Iris pigment epithelial cell (primary cell): ENCODE measurements at regions not wholly inside any gene's neighbourhood (a gene's known extent, or its start where the extent isn't known, plus 50 kb on each side); places are given as distances from the start of the nearest gene placed in this dataset.
"Not testable (repeated sequence)": the region's sequence is repeated elsewhere in the genome, so short reads cannot be mapped to it uniquely, and the experiment has no call there.

Experiments
- DNase-seq: peaks from one replicate; pipeline ENCODE4 v3.0.0-alpha.2; 2011; ENCODE audit warnings: low read depth

- no peak for DNase-seq
These were observed 528.1 kb upstream of the DPP6 start for GRCh38 chr7:153524070-153524601.

- DNase-seq = no peak
These were observed 523.1 kb upstream of the DPP6 start for GRCh38 chr7:153529100-153529499.

DNA sequence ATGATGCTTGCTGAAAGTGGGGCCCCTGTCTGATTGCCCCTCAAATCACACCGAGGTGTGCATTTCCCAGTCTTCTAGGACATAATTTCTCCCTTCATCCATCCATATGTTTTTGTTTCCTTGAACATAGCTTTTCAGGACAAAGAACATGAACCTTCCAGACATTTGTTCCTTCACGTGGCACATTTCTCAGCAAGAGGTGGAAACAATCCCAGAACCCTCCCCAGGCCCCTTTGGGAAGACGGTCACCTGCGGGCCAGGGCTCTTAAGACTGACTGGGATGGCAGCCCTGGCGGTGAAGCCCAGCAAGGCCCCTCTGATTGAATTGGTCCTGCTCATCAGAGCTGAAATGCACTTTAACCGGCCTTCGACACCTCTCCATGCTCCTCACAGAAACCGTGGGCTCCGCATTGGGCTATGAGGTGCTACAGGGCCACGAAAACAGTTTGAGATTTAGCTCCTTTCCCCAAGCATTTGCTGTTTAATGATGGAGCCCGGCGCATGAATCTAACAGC lies 522.5 kb upstream of the DPP6 start:
- DNase-seq = no peak

- DNase-seq = no peak
These were observed 521.8 kb upstream of the DPP6 start for GRCh38 chr7:153530441-153530840.

GRCh38 chr7:153532326-153532725 lies 519.9 kb upstream of the DPP6 start:
- DNase-seq = no peak

DNA sequence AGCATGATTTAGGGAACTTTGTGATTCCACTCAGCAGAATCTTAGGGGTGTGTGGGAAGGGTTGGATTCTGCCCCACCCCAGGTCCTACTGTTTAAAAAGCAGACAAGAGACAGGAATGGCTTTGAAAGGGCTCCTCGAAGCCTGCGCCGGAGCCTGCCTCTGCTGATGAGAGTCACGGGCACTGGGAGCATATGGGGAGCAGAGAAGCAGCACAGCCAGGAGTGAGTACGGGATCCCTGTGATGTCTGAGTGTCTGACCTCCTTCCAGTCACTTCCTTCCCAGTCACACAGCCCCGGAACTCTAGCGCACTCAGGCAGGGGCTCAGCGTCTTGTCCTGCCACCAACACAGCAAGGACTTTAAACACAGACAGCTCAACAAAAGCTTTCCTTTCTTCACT lies 514.9 kb upstream of the DPP6 start:
- no peak for DNase-seq

DNA sequence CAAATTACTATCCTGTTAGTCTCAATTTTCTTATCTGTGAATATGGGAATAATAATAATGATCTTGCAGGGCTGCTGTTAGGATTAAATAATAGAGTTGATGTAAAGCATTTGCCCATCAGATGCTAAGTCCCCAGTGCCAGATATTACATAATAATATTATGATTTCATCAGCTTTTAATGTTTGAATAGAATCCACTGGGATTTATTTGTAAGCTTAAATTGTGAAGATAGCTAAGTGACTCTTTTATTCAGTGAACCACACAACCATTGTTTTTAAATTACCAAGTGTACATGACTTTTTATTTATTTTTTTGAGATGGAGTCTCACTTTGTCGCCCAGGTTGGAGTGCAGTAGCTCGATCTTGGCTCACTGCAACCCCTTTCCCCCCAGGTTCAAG lies 510.3 kb upstream of the DPP6 start:
- no peak for DNase-seq

DNA sequence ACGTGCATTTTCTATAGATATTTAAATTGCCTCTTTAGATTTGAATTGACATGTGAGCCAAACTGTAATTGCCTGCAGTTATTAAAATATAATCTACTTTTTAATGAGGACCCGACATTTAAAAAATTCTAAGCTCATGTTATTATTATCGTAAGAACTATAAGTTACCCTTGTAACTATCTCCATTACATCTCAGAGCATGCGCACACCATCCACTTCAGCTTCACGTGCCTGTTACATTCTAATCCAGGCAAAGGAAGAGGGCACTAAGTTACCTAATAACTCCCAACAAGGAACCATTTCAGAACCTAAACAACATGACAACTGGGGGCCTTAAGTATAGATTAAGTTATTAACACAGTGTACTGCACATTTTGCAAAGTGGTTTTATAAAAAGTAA lies 509.0 kb upstream of the DPP6 start:
- DNase-seq = no peak

GRCh38 chr7:153550173-153550572 lies 502.0 kb upstream of the DPP6 start:
- no peak for DNase-seq

GRCh38 chr7:153564391-153564790 lies 487.8 kb upstream of the DPP6 start:
- DNase-seq = no peak

- DNase-seq = no peak
These were observed 485.9 kb upstream of the DPP6 start for GRCh38 chr7:153566324-153566723.

- peak; percentile 3 for DNase-seq
These were observed 484.8 kb upstream of the DPP6 start for GRCh38 chr7:153567426-153567825.

- DNase-seq = not testable (repeated sequence)
These were observed 482.7 kb upstream of the DPP6 start for GRCh38 chr7:153569520-153569919.

GRCh38 chr7:153576096-153576495 lies 476.1 kb upstream of the DPP6 start:
- DNase-seq = no peak

- no peak for DNase-seq
These were observed 470.8 kb upstream of the DPP6 start for GRCh38 chr7:153581419-153581818.

GRCh38 chr7:153584132-153584531 lies 468.1 kb upstream of the DPP6 start:
- DNase-seq = no peak

- no peak for DNase-seq
These were observed 463.6 kb upstream of the DPP6 start for GRCh38 chr7:153588586-153588985.

GRCh38 chr7:153590136-153590535 lies 462.1 kb upstream of the DPP6 start:
- no peak for DNase-seq

DNA sequence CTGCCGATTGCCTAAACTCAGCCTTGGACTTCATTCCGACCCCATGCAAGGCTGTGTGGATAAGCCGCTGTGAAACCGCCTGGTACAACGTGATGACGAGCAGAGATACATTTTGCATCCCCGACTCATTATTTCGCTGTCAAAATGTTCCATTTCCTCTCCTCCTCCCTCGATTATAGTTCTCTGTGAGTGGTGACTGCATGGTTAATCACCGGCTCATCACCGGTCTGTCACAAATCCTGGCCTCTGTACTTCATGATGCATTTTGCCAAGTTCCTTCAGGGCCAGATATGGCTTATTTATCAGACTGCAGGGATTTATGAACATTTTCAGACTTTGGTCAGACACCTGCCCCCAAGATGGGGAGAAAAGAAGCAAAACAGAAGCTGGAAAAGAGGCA lies 461.6 kb upstream of the DPP6 start:
- no peak for DNase-seq

GRCh38 chr7:153607354-153607753 lies 444.8 kb upstream of the DPP6 start:
- DNase-seq = no peak

DNA sequence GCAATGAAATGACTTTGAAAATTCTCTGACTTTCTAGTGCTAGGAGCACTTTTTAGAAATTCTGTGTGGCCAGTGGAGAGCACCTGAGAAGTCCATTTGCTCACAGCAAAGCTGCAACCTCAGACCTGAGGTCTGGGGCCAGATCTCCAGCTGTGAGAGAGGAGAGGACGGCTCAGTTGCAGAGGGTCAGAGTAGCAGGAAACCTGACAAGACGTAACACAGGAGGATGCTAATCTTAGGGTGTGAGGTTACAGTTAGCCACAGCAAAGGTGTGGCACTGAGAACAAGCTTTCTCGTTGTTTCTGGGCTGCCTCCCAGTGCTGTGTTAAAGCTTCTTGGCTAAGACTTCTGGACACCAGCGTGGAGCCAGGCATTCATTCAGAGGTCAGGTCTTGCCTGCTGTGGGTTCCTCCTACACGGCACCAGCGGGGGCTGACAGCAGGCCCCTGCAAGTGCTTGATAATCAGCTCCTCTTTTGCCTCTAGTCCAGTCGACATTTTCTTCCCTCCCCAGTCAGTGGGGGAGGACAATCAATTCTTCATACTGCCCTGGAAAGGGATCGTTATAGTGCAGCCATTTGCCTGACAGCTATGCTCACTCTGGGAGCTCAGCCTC lies 435.4 kb upstream of the DPP6 start:
- no peak for DNase-seq

DNA sequence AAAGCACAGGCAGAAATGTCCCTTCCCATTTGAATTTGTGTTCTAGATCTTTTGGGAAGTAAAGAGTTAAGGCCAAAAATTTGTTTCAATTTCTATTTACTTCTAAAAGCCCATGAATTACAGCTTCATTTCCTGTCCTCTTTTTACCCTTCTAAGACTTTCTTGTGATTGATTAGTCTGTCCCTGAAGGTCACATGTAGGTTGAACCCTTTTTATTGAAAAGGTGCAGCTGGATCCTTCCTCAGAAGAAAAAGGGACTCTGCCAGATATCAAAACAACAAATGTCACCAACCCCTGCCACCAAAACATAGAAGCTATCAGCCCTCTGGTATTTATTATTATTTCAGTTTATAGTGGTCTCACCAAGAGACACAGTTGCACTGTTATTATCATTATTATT lies 424.9 kb upstream of the DPP6 start:
- DNase-seq = no peak

- DNase-seq = no peak
These were observed 423.8 kb upstream of the DPP6 start for GRCh38 chr7:153628406-153628805.

DNA sequence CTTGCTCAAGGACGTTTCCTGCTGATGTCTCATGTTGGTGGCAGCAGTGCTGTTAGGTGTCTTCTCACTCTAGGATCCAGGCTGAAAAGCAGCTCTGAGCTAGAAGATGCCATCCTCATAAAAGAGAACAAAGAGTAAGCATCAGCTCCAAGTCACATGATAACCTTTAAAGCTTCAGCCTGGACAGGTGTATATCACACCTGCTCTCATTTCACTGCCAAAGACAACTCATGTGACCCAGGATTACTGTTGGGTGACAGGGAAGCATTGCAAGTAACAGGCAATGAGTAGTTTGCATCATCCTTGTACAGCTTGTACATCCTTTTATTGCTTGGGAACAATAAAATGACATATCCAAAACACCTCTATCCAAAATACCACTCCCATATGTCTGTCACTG lies 423.4 kb upstream of the DPP6 start:
- DNase-seq = no peak
